Astrocyte (in vitro differentiated cells and primary cell): ENCODE measurements at regions not wholly inside any gene's neighbourhood (a gene's known extent, or its start where the extent isn't known, plus 50 kb on each side); places are given as distances from the start of the nearest gene placed in this dataset.

Experiments used
- DNase-seq: peaks from one replicate; pipeline ENCODE4 v3.0.0-alpha.2; 2010; ENCODE audit warnings: low read depth
- FAIRE-seq: peaks from 2 replicates; lab custom pipeline; 2011; peaks lifted over from hg19 to GRCh38; lab: Jason Lieb, UNC
- H2AFZ ChIP-seq: 2 replicates; pipeline ENCODE4 v1.6.0; 2012; ENCODE audit warnings: low read depth, low read length, inconsistent platforms
- H3K27ac ChIP-seq: 2 replicates; pipeline ENCODE4 v1.5.1; 2011; ENCODE audit warnings: low read depth, low read length, inconsistent platforms
- H3K27me3 ChIP-seq: 2 replicates; pipeline ENCODE4 v1.6.0; 2011; ENCODE audit warnings: low read length, inconsistent platforms; ENCODE audit not compliant: insufficient read depth
- H3K36me3 ChIP-seq: 2 replicates; pipeline ENCODE4 v1.5.1; 2011; ENCODE audit warnings: low read length, inconsistent platforms; ENCODE audit not compliant: insufficient read depth
- H3K4me1 ChIP-seq: 2 replicates; pipeline ENCODE4 v1.5.1; 2011; ENCODE audit warnings: low read length, inconsistent platforms; ENCODE audit not compliant: insufficient read depth
- H3K4me2 ChIP-seq: 2 replicates; pipeline ENCODE4 v1.6.0; 2012; ENCODE audit warnings: low read length, inconsistent platforms
- H3K4me3 ChIP-seq: 2 replicates; pipeline ENCODE4 v1.5.1; 2011; ENCODE audit warnings: low read depth, mild to moderate bottlenecking, low read length, inconsistent platforms; ENCODE audit not compliant: insufficient read depth
- H3K79me2 ChIP-seq: 2 replicates; pipeline ENCODE4 v1.6.0; 2012; ENCODE audit warnings: mild to moderate bottlenecking, low read length, inconsistent platforms; ENCODE audit not compliant: insufficient read depth
- H3K9ac ChIP-seq: 2 replicates; pipeline ENCODE4 v1.6.0; 2012; ENCODE audit warnings: mild to moderate bottlenecking, low read length, inconsistent platforms
- H3K9me3 ChIP-seq: 2 replicates; pipeline ENCODE4 v1.5.1; 2012; ENCODE audit warnings: low read depth, mild to moderate bottlenecking, low read length, inconsistent platforms; ENCODE audit not compliant: insufficient read depth
- H4K20me1 ChIP-seq: 2 replicates; pipeline ENCODE4 v1.6.0; 2012; ENCODE audit warnings: low read length, inconsistent platforms; ENCODE audit not compliant: insufficient read depth
- H3K27ac Mint-ChIP-seq: one replicate; pipeline ENCODE4 v1.8.0; 2021; ENCODE audit warnings: mild to moderate bottlenecking, mixed read lengths; ENCODE audit not compliant: unreplicated experiment
- H3K27me3 Mint-ChIP-seq: one replicate; pipeline ENCODE4 v1.8.0; 2021; ENCODE audit warnings: low read depth, mixed read lengths; ENCODE audit not compliant: unreplicated experiment
- H3K36me3 Mint-ChIP-seq: one replicate; pipeline ENCODE4 v1.8.0; 2021; ENCODE audit warnings: low read depth, mixed read lengths; ENCODE audit not compliant: unreplicated experiment
- H3K4me1 Mint-ChIP-seq: one replicate; pipeline ENCODE4 v1.8.0; 2021; ENCODE audit warnings: low read depth, mixed read lengths; ENCODE audit not compliant: unreplicated experiment
- H3K4me3 Mint-ChIP-seq: one replicate; pipeline ENCODE4 v1.8.0; 2021; ENCODE audit warnings: mild to moderate bottlenecking, moderate library complexity, mixed read lengths; ENCODE audit not compliant: unreplicated experiment
- H3K9me3 Mint-ChIP-seq: one replicate; pipeline ENCODE4 v1.8.0; 2021; ENCODE audit warnings: mild to moderate bottlenecking, mixed read lengths; ENCODE audit not compliant: unreplicated experiment
- CTCF ChIP-seq: IDR thresholded peaks from 2 replicates; pipeline ENCODE4 v1.5.1; 2011; ENCODE audit warnings: low read depth, mild to moderate bottlenecking, inconsistent platforms, low read length, moderate library complexity; ENCODE audit not compliant: insufficient read depth
- EZH2 ChIP-seq: IDR thresholded peaks from 2 replicates; pipeline ENCODE4 v1.6.1; 2012; ENCODE audit warnings: mild to moderate bottlenecking, low read length, inconsistent platforms; ENCODE audit not compliant: insufficient read depth

GRCh38 chr11:26072614-26073153 is 259.2 kb upstream of the ANO3 start:
- Histone ChIP-seq H3K27me3 (no peaks in the 10 kb centered on the region), H3K9me3 (no peaks in the 10 kb centered on the region), H3K27ac (no peak overlapping the region), H3K79me2 (no peaks in the 10 kb centered on the region), H3K36me3 (no peaks in the 10 kb centered on the region), H3K4me3 (no peak overlapping the region), H3K4me2 (no peak overlapping the region), H3K4me1 (no peaks in the 10 kb centered on the region), H3K9ac (no peak overlapping the region), H2AFZ (no peak overlapping the region), H4K20me1 (no peaks in the 10 kb centered on the region)
- Mint-ChIP-seq H3K4me3 (no peak overlapping the region), H3K36me3 (no peaks in the 10 kb centered on the region), H3K27ac (no peak overlapping the region), H3K9me3 (no peaks in the 10 kb centered on the region), H3K4me1 (no peaks in the 10 kb centered on the region), H3K27me3 (no peaks in the 10 kb centered on the region)
- FAIRE-seq (no peak), DNase-seq (no peak)
- TF ChIP-seq EZH2 (no peak), CTCF (no peak)

- H3K4me3 ChIP-seq, result no peak overlapping the region
- no peaks in the 10 kb centered on the region for H3K4me1 Mint-ChIP-seq
- H3K27ac ChIP-seq, result no peak overlapping the region
- no peak overlapping the region for H3K4me3 Mint-ChIP-seq
- H3K9ac ChIP-seq, result no peak overlapping the region
- H3K9me3 Mint-ChIP-seq, result no peaks in the 10 kb centered on the region
- FAIRE-seq (no peak), DNase-seq (no peak)
- no peaks in the 10 kb centered on the region for H3K9me3 ChIP-seq
- no peak overlapping the region for H2AFZ ChIP-seq
- no peak overlapping the region for H3K27ac Mint-ChIP-seq
- H4K20me1 ChIP-seq, result no peaks in the 10 kb centered on the region
- no peaks in the 10 kb centered on the region for H3K27me3 ChIP-seq
- H3K4me2 ChIP-seq, result no peak overlapping the region
- no peaks in the 10 kb centered on the region for H3K4me1 ChIP-seq
- no peaks in the 10 kb centered on the region for H3K36me3 Mint-ChIP-seq
- no peak for TF ChIP-seq CTCF
- no peak for TF ChIP-seq EZH2
- no peaks in the 10 kb centered on the region for H3K27me3 Mint-ChIP-seq
- no peaks in the 10 kb centered on the region for H3K36me3 ChIP-seq
- H3K79me2 ChIP-seq, result no peaks in the 10 kb centered on the region
Observed at GRCh38 chr11:26073646-26074045, 258.3 kb upstream of the ANO3 start.

- Histone ChIP-seq H3K4me1 (no peaks in the 10 kb centered on the region), H3K4me2 (no peak overlapping the region), H3K4me3 (no peak overlapping the region), H3K9me3 (no peaks in the 10 kb centered on the region), H2AFZ (no peak overlapping the region), H3K27me3 (no peaks in the 10 kb centered on the region), H3K27ac (no peak overlapping the region), H3K9ac (no peak overlapping the region), H4K20me1 (no peaks in the 10 kb centered on the region), H3K36me3 (no peaks in the 10 kb centered on the region), H3K79me2 (no peaks in the 10 kb centered on the region)
- no peaks in the 10 kb centered on the region for H3K9me3 Mint-ChIP-seq
- H3K4me3 Mint-ChIP-seq, result no peak overlapping the region
- H3K36me3 Mint-ChIP-seq, result no peaks in the 10 kb centered on the region
- no peak for TF ChIP-seq CTCF
- no peak for TF ChIP-seq EZH2
- DNase-seq (no peak), FAIRE-seq (no peak)
- H3K27ac Mint-ChIP-seq, result no peak overlapping the region
- H3K4me1 Mint-ChIP-seq, result no peaks in the 10 kb centered on the region
- no peaks in the 10 kb centered on the region for H3K27me3 Mint-ChIP-seq
Observed at GRCh38 chr11:26076233-26076990, 255.5 kb upstream of the ANO3 start.
